OCI-LY3 (cell line): ENCODE measurements at regions not wholly inside any gene's neighbourhood (a gene's known extent, or its start where the extent isn't known, plus 50 kb on each side); places are given as distances from the start of the nearest gene placed in this dataset.

Experiments used
- H2AFZ ChIP-seq: fragments of 200-600, 300-600 bp; shearing (Covaris generic); 2 replicates; pipeline ENCODE4 v1.6.0; 2014; ENCODE audit warnings: antibody characterized with exemption, low read depth, low read length
- H3K27ac ChIP-seq: fragments of 200-600, 300-600 bp; sonication (generic); 2 replicates; pipeline ENCODE4 v1.5.1; 2014; ENCODE audit warnings: mild to moderate bottlenecking, low read length, moderate library complexity, mixed read lengths
- H3K27me3 ChIP-seq: fragments of 200-600, 300-600 bp; sonication (generic); 2 replicates; pipeline ENCODE4 v1.6.1; 2014; ENCODE audit warnings: low read depth, low read length, mixed read lengths
- H3K36me3 ChIP-seq: fragments of 200-600, 300-600 bp; sonication (generic); replicated peaks from 2 replicates; pipeline ENCODE3; 2014; ENCODE audit warnings: low read depth, low read length, mixed read lengths
- H3K4me1 ChIP-seq: fragments of 300-600, 200-600 bp; sonication (generic); 2 replicates; pipeline ENCODE4 v1.6.1; 2014; ENCODE audit warnings: low read length, mixed read lengths
- H3K4me2 ChIP-seq: fragments of 200-600, 300-600 bp; sonication (generic); 2 replicates; pipeline ENCODE4 v1.6.1; 2014; ENCODE audit warnings: low read length, mixed read lengths
- H3K4me3 ChIP-seq: fragments of 300-600, 200-600 bp; sonication (generic); 2 replicates; pipeline ENCODE4 v1.5.1; 2014; ENCODE audit warnings: antibody characterized with exemption, mild to moderate bottlenecking, low read length, moderate library complexity
- H3K79me2 ChIP-seq: fragments of 300-600, 200-600 bp; shearing (Covaris generic); 2 replicates; pipeline ENCODE4 v1.6.1; 2014; ENCODE audit warnings: mild to moderate bottlenecking, low read length, mixed read lengths
- H3K9ac ChIP-seq: fragments of 300-600, 200-600 bp; shearing (Covaris generic); 2 replicates; pipeline ENCODE4 v1.6.0; 2014; ENCODE audit warnings: mild to moderate bottlenecking, low read length, moderate library complexity
- H3K9me3 ChIP-seq: fragments of 200-600, 300-600 bp; shearing (Covaris generic); 2 replicates; pipeline ENCODE4 v1.6.1; 2014; ENCODE audit warnings: low read length, mixed read lengths; ENCODE audit not compliant: insufficient read depth
- H4K20me1 ChIP-seq: fragments of 200-600, 300-600 bp; sonication (generic); 2 replicates; pipeline ENCODE4 v1.6.1; 2016; ENCODE audit warnings: low read length, mixed read lengths; ENCODE audit not compliant: insufficient read depth
- CTCF ChIP-seq: fragments of 200-600, 300-600 bp; sonication (generic); IDR thresholded peaks from 2 replicates; pipeline ENCODE4 v1.5.1; 2014; ENCODE audit warnings: antibody characterized with exemption, low read length, low read depth
- EZH2phosphoT487 ChIP-seq: fragments of 200-600 bp; shearing (Covaris generic); IDR thresholded peaks from 2 replicates; pipeline ENCODE4 v1.6.1; 2018; ENCODE audit warnings: antibody characterized with exemption, mixed run types, low read depth

DNA sequence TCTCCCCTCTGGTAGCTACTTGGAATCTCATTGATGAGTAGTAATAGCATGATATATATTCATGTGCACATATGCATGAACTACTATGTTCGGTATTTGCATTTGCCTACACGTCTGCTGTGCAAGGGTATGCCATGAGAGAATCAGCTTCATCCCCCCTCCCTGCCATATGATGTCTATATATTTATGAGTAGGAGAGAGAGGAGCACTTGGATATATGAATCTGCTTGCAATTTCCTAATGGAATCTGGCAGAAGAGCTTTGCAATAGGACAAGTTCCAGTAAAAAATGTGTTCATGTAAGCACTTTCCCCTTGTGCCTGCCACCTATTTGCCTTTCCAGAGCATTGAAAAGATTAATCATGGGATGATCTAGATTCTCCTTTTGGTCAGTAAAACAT lies 76.2 kb upstream of the BACH2 start:
- Histone ChIP-seq H4K20me1 (no peaks in the 10 kb centered on the region), H3K4me3 (no peak overlapping the region), H3K36me3 (no peaks in the 10 kb centered on the region), H3K27me3 (peaks cover 70% of the 10 kb centered on the region), H3K9me3 (no peaks in the 10 kb centered on the region), H3K4me2 (no peak overlapping the region), H3K79me2 (no peaks in the 10 kb centered on the region), H3K27ac (no peak overlapping the region), H3K4me1 (peaks cover 24% of the 10 kb centered on the region), H2AFZ (no peak overlapping the region), H3K9ac (no peak overlapping the region)
- TF ChIP-seq EZH2phosphoT487 (no peak), CTCF (no peak)

- H3K9ac ChIP-seq, result no peak overlapping the region
- no peaks in the 10 kb centered on the region for H3K79me2 ChIP-seq
- H2AFZ ChIP-seq, result no peak overlapping the region
- H3K4me2 ChIP-seq, result no peak overlapping the region
- H4K20me1 ChIP-seq, result no peaks in the 10 kb centered on the region
- peaks cover 24% of the 10 kb centered on the region for H3K4me1 ChIP-seq
- TF ChIP-seq EZH2phosphoT487, result no peak
- TF ChIP-seq CTCF, result no peak
- no peak overlapping the region for H3K4me3 ChIP-seq
- H3K9me3 ChIP-seq, result no peaks in the 10 kb centered on the region
- no peaks in the 10 kb centered on the region for H3K36me3 ChIP-seq
- peaks cover 74% of the 10 kb centered on the region for H3K27me3 ChIP-seq
- no peak overlapping the region for H3K27ac ChIP-seq
Observed at GRCh38 chr6:90372450-90372849, 75.8 kb upstream of the BACH2 start.

DNA sequence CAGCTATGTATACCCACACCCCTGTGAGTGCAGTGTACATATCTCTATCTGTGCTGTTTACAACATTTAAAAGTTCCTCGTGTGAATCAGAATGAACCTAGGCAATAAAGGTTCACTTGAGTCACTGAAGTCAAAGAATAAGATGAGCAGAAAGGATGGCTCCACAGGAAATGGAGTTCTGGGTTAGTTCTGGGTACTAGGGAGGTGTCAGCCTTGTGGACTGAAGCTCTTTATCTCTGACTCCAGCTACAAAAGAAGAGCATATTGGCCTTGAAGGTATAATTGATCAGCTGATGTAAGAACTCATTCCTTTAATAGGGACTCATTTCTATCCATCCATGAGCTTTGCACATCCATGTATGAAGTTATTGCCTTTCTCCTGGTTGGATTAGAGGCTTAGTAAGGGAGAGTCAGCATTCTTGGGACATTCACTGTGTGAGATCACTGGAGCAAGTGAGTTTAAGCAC lies 73.9 kb upstream of the BACH2 start:
- Histone ChIP-seq H3K4me3 (no peak overlapping the region), H4K20me1 (no peaks in the 10 kb centered on the region), H3K4me2 (no peak overlapping the region), H3K27ac (no peak overlapping the region), H3K79me2 (no peaks in the 10 kb centered on the region), H3K9ac (no peak overlapping the region), H3K9me3 (no peaks in the 10 kb centered on the region), H3K27me3 (peaks cover 76% of the 10 kb centered on the region), H3K4me1 (peaks cover 15% of the 10 kb centered on the region), H3K36me3 (no peaks in the 10 kb centered on the region), H2AFZ (no peak overlapping the region)
- TF ChIP-seq EZH2phosphoT487 (no peak), CTCF (no peak)

GRCh38 chr6:90369651-90370050 lies 73.0 kb upstream of the BACH2 start:
- Histone ChIP-seq H3K9ac (no peak overlapping the region), H2AFZ (no peak overlapping the region), H3K27me3 (peaks cover 77% of the 10 kb centered on the region), H3K36me3 (no peaks in the 10 kb centered on the region), H3K4me2 (peak overlapping the region; percentile 53; the same call in 1 of the 2 replicates), H3K4me3 (no peak overlapping the region), H3K27ac (no peak overlapping the region), H4K20me1 (no peaks in the 10 kb centered on the region), H3K79me2 (no peaks in the 10 kb centered on the region), H3K4me1 (peaks cover 13% of the 10 kb centered on the region), H3K9me3 (no peaks in the 10 kb centered on the region)
- TF ChIP-seq EZH2phosphoT487, result no peak
- TF ChIP-seq CTCF, result no peak
